ENCODE measurements at regions not wholly inside any gene's neighbourhood (a gene's known extent, or its start where the extent isn't known, plus 50 kb on each side); places are given as distances from the start of the nearest gene placed in this dataset.

- DNase-seq, result no peak
- H3K27ac Mint-ChIP-seq (ENCODE audit: unreplicated experiment), result no peak overlapping the region
- H3K36me3 Mint-ChIP-seq (ENCODE audit: insufficient read depth, unreplicated experiment), result no peaks in the 10 kb centered on the region
- peaks cover 62% of the 10 kb centered on the region for H3K27me3 Mint-ChIP-seq (ENCODE audit: unreplicated experiment)
- H3K4me3 Mint-ChIP-seq (ENCODE audit: low read depth, unreplicated experiment), result no peak overlapping the region
- no peaks in the 10 kb centered on the region for H3K4me1 Mint-ChIP-seq (ENCODE audit: low read depth, unreplicated experiment)
- intact Hi-C loops (cut with micrococcal nuclease; ENCODE audit: unreplicated experiment), result no loop called here
- no peak for TF ChIP-seq CTCF (IDR thresholded peaks at IDR 0.05; ENCODE audit: unreplicated experiment)
- no TSS peak for BruUV-seq (replicated peaks)
- CTCF ChIA-PET, result no interaction called here
- no peaks in the 10 kb centered on the region for H3K9me3 Mint-ChIP-seq (ENCODE audit: low read depth, unreplicated experiment)
Measured at GRCh38 chr3:40779039-40779438, 254.3 kb downstream of the ZNF621 start.

- DNase-seq, result no peak
- H3K36me3 Mint-ChIP-seq (ENCODE audit: insufficient read depth, unreplicated experiment), result no peaks in the 10 kb centered on the region
- peaks cover 51% of the 10 kb centered on the region for H3K27me3 Mint-ChIP-seq (ENCODE audit: unreplicated experiment)
- no TSS peak for BruUV-seq (replicated peaks)
- CTCF ChIA-PET, result no interaction called here
- no peak for TF ChIP-seq CTCF (IDR thresholded peaks at IDR 0.05; ENCODE audit: unreplicated experiment)
- no peak overlapping the region for H3K4me3 Mint-ChIP-seq (ENCODE audit: low read depth, unreplicated experiment)
- no peaks in the 10 kb centered on the region for H3K9me3 Mint-ChIP-seq (ENCODE audit: low read depth, unreplicated experiment)
- no peaks in the 10 kb centered on the region for H3K4me1 Mint-ChIP-seq (ENCODE audit: low read depth, unreplicated experiment)
- intact Hi-C loops (cut with micrococcal nuclease; ENCODE audit: unreplicated experiment), result no loop called here
- H3K27ac Mint-ChIP-seq (ENCODE audit: unreplicated experiment), result no peak overlapping the region
Measured at GRCh38 chr3:40780291-40780924, 255.6 kb downstream of the ZNF621 start.

- no peak for DNase-seq
- intact Hi-C loops (cut with micrococcal nuclease; ENCODE audit: unreplicated experiment), result no loop called here
- Mint-ChIP-seq H3K36me3 (ENCODE audit: insufficient read depth, unreplicated experiment) (no peaks in the 10 kb centered on the region), H3K27ac (ENCODE audit: unreplicated experiment) (no peak overlapping the region), H3K27me3 (ENCODE audit: unreplicated experiment) (peaks cover 45% of the 10 kb centered on the region), H3K9me3 (ENCODE audit: low read depth, unreplicated experiment) (peaks cover 5% of the 10 kb centered on the region), H3K4me1 (ENCODE audit: low read depth, unreplicated experiment) (no peaks in the 10 kb centered on the region), H3K4me3 (ENCODE audit: low read depth, unreplicated experiment) (no peak overlapping the region)
- no peak for TF ChIP-seq CTCF (IDR thresholded peaks at IDR 0.05; ENCODE audit: unreplicated experiment)
- CTCF ChIA-PET, result no interaction called here
- BruUV-seq (replicated peaks), result no TSS peak
Measured at GRCh38 chr3:40780925-40781406, 256.2 kb downstream of the ZNF621 start.

DNA sequence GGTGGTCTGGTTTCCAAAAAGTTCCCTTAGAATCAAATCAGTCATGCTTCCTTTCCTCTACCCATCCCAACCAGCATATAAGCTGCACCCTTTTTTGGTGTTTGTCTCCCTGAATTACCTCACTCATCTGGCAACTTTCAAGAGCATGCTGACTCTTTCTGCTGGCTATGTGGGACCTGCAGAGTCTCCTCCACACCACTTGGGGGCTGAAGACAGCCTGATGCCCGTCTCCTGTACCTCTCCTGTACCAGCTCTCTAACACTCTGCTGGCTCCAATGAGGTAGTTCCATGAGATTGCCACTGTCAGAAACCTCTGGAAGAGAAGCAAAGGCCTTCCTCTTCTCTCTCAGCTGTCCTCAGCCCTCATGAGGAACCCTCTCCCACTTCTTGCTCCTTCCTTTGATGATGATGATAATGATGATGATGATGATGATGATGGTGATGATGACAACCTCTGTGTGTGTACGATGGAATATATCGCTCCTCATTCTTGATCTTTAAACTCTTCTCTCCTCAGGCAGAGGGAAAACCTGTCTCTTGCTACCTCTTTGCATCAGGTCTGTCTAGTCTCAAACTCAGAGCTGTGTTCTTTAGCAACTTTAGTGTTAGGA is 257.5 kb downstream of the ZNF621 start:
- CTCF ChIA-PET, result no interaction called here
- BruUV-seq (replicated peaks), result no TSS peak
- TF ChIP-seq CTCF (IDR thresholded peaks at IDR 0.05; ENCODE audit: unreplicated experiment), result no peak
- H3K4me3 Mint-ChIP-seq (ENCODE audit: low read depth, unreplicated experiment), result no peak overlapping the region
- peak; percentile 15 for DNase-seq
- H3K9me3 Mint-ChIP-seq (ENCODE audit: low read depth, unreplicated experiment), result peaks cover 5% of the 10 kb centered on the region
- no peaks in the 10 kb centered on the region for H3K4me1 Mint-ChIP-seq (ENCODE audit: low read depth, unreplicated experiment)
- H3K27me3 Mint-ChIP-seq (ENCODE audit: unreplicated experiment), result peaks cover 33% of the 10 kb centered on the region
- H3K36me3 Mint-ChIP-seq (ENCODE audit: insufficient read depth, unreplicated experiment), result no peaks in the 10 kb centered on the region
- intact Hi-C loops (cut with micrococcal nuclease; ENCODE audit: unreplicated experiment), result no loop called here
- no peak overlapping the region for H3K27ac Mint-ChIP-seq (ENCODE audit: unreplicated experiment)

Data from Calu3 (cell line).